Activated CD4-positive, alpha-beta T cell treated with anti-CD3 and anti-CD28 coated beads, Interleukin-2, amount 50 U/mL, for 16 hours (primary cell): ENCODE measurements at regions not wholly inside any gene's neighbourhood (a gene's known extent, or its start where the extent isn't known, plus 50 kb on each side); places are given as distances from the start of the nearest gene placed in this dataset.
"Not testable (repeated sequence)": the region's sequence is repeated elsewhere in the genome, so short reads cannot be mapped to it uniquely, and the experiment has no call there.

Experiments
- DNase-seq: peaks from one replicate; pipeline ENCODE4 v3.0.0-alpha.2; 2020

- DNase-seq = no peak
These were observed 452.5 kb downstream of the HS3ST3B1 start for GRCh38 chr17:14753383-14753782.

- DNase-seq = no peak
These were observed 451.1 kb downstream of the HS3ST3B1 start for GRCh38 chr17:14752011-14752410.

- DNase-seq = no peak
These were observed 450.0 kb downstream of the HS3ST3B1 start for GRCh38 chr17:14750866-14751265.

DNA sequence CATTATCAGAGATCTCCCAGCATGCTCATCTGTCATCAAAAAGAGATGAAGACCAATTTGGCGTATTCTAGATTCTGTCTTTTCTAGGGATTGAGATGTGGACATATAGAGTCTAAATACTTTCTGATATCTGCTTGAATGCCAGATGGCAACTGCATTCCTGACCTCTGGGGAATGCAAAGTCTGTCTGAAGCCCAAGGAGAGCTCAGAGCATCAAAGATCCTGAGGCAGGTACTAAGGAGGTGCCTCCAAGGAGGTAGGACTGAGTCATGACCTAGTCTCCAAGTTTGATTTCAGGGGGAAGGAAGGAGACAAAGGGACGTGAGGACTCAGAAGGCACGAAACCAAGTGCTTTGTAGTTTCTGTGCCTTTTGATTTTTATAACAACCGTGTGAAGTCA lies 448.4 kb downstream of the HS3ST3B1 start:
- DNase-seq = no peak

DNA sequence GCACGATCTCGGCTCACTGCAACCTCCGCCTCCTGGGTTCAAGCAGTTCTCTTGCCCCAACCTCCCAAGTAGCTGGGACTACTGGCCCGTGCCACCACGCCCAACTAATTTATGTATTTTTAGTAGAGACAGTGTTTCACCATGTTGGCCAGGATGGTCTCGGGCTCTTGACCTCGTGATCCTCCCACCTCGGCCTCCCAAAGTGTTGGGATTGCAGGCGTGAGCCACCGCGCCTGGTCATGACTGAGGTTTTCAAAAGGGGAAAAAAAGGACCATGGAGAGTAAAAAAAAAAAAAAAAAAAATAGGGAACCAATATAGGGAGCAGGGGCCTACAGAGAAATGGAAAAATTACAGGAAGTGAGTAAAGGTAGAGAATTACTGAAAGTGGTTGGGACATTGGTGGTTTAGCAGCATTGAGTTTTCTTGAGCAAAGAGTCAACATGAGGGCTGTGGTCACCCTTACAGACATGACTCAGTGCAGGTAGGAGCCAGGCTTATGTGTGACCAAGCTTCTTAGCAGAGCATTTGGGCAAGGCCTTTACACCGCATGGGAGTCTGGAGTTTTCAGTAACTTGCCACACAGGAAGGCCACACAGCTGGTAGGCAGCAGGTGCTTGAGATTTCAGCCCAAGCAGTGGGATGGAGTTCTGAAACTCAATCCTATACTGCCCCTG lies 447.3 kb downstream of the HS3ST3B1 start:
- peak; percentile 35 for DNase-seq

DNA sequence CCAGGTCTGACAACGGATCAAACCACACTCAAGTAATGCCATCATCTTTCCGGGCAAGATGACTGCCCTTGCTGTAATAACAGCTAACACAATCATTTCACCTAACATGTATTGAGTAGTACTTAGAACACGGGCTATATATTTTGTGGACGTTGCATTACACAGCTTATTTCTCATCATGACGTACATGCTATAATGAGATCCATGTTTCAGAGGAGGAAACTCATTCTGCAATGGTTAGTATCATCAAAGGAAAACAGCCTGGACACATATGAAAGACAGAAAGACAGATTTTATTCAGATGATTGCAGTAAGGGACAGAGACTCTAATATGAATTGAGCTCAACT lies 446.7 kb downstream of the HS3ST3B1 start:
- DNase-seq = no peak

DNA sequence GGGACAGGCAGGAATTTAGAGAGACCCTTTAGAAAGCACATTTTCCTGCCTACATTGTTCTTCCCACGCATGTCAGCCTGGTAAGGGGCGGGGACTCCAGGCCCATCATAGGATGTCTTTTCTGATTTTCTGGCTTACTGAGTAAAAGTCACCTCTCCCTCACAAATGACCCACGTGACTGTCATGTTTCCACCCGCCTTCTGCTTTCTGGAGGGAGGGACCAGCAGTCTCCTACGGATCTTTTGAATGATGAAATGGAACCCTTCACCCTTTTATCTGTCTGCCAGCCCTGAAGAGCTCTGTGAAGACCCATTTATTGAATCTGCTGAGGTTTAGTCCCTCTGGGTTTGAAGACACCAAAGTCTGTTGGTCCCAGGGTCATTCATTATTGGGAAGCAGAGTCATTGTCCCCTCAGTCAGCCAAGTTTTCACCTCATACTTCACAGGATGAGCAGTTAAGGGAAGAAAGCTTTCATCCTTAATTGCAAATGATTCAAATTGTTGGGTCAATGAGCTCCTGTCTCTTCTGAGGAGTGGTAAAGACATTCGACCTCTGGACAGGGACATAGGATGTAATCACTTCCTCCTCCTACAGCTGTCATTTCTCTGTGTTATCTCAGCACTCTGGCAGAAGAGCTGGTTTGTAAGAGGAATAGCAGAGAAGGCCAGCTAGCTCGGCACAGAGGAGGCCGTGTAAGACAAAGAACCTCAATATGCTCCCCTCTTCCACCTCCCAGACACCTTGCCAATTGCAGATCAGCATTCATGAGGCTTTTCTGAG lies 446.1 kb downstream of the HS3ST3B1 start:
- DNase-seq = no peak

GRCh38 chr17:14745541-14745940 lies 444.7 kb downstream of the HS3ST3B1 start:
- no peak for DNase-seq

GRCh38 chr17:14744761-14745473 lies 444.0 kb downstream of the HS3ST3B1 start:
- no peak for DNase-seq

DNA sequence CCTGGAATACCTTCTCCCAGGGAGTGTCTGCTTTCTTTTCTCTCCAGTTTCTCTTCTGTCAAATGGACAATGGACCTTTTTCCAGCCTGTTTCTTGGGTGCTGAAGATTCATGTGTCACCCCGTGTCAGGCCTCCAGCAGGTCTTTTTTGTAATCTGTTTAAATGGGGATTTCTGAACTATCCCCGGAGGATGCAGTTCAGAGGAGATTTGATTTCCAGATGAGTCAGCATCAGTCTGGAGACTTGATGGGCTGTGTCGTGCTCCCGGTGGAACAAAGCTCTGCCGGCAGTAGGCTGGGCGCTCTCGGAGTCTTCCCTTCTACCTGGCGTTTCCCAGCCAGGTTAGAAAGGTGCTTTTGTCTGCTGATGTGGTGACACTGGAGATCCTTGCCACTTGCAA lies 440.6 kb downstream of the HS3ST3B1 start:
- DNase-seq = no peak

DNA sequence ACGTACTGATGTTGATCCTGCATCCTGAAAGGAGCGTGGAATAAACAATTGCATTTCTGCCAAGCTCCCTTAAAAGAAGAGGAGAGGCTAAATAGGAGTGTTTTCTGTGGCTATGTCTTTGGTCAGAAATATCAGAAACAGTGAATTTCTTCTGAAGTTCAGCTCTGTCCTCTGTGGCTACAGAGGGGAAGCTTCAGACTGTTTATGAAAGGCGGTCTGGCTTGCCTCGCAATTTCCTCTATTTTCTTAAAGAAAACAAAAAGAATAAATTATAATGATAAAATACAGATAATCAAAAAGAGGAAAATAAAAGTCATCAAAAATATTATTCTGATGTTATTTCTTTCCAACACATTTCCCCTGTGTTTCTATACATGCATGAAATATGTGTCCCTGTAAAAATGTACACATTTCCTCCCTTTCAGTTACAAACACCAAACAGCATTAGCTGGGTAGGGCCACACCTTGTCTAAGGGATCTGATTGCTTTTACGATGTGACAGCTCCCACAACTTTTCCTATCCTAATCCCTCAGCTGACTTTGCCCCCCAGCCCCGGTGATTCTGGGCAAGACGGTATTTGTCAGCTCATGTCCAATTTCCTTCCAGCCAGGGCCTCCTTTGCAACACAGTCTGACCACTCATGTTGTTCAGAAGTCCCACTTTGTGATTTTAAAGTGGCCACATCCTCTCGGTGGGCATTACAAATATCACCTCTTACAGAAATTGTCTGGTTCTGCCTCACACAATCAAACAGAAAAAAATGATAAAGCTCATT lies 439.0 kb downstream of the HS3ST3B1 start:
- no peak for DNase-seq

DNA sequence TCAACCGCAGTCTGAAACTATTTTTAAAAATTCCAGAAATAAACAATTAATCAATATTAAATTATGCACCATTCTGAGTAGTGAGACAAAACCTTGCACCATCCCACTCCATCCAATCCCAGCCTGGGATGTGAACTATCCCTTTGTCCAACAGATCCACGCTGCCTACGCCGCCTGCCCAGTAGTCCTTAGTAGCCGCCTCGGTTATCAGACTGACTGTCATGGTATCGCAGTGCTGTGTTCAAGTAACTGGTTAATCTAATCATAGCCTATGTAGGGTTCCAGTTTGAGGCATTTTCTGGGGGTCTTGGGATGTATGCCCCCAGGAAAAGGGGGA lies 437.7 kb downstream of the HS3ST3B1 start:
- DNase-seq = no peak

DNA sequence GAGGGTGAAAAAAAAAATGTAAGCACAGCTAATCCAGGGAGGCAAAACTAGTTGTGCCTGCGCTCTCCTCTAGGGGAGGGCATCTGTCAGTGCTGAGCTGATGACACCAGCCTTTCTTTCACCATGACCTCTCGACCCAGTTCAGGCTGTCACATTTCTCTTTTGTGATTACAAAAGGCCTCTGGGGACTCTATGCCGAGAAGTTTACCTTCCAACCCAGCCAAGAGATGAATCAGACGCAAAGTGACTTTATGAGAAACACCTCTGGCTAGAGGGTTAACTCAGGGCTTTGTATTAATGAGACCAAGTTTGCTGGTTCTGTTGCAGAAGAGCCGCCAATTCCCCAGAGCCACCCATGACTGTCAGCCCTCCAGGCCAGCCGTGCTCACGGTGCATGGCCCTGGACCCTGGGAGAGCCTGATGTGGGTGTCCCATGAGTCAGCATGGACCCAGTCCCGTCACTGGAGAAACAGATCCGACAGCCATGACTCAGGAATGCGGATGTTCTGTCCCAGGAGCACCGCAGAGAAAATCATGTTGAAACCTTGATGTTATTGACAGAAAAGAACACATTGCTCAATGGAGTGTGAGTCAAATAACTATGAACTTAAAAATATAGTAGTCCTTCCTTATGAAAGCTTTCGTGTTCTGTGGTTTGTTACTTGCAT lies 437.2 kb downstream of the HS3ST3B1 start:
- DNase-seq = no peak

GRCh38 chr17:14736631-14737030 lies 435.8 kb downstream of the HS3ST3B1 start:
- DNase-seq = no peak

GRCh38 chr17:14733376-14733775 lies 432.5 kb downstream of the HS3ST3B1 start:
- no peak for DNase-seq

GRCh38 chr17:14732211-14732610 lies 431.3 kb downstream of the HS3ST3B1 start:
- no peak for DNase-seq

GRCh38 chr17:14731591-14731990 lies 430.7 kb downstream of the HS3ST3B1 start:
- DNase-seq = no peak

GRCh38 chr17:14730821-14731220 lies 429.9 kb downstream of the HS3ST3B1 start:
- no peak for DNase-seq

- no peak for DNase-seq
These were observed 424.8 kb downstream of the HS3ST3B1 start for GRCh38 chr17:14725729-14726128.

GRCh38 chr17:14724770-14725169 lies 423.9 kb downstream of the HS3ST3B1 start:
- DNase-seq = no peak

GRCh38 chr17:14723349-14723748 lies 422.5 kb downstream of the HS3ST3B1 start:
- not testable (repeated sequence) for DNase-seq

GRCh38 chr17:14719942-14720341 lies 419.1 kb downstream of the HS3ST3B1 start:
- DNase-seq = no peak

DNA sequence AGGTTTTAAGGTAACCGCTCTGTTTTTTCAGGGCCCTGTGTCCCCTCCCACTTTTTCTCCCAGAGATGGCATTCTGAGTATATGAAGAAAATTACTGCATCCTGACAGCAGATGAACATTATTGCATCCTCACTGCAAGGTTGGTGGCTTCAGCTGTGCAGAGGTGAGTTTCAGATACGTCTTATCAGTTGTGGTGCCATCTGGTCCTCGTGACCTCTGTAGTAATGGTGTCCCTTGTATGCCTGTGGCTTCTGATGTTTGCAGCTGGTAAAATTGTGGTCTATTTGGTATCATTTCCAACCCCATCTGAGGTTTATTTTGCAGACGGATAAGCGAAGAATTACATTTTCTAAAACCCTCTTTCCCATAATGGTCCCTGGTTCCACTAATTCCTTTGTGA lies 417.0 kb downstream of the HS3ST3B1 start:
- no peak for DNase-seq
